HG03342 (cell line): ENCODE measurements at regions not wholly inside any gene's neighbourhood (a gene's known extent, or its start where the extent isn't known, plus 50 kb on each side); places are given as distances from the start of the nearest gene placed in this dataset.
A peak's percentile ranks its signal among the peaks of the same experiment; 100 is the strongest.
"Not testable (repeated sequence)": the region's sequence is repeated elsewhere in the genome, so short reads cannot be mapped to it uniquely, and the experiment has no call there.

ENCODE experiments used
- ATAC-seq: cut with Tn5 transposase; IDR thresholded peaks from one replicate; pipeline ENCODE4 v1.9.1; 2021; ENCODE audit warnings: mild to moderate bottlenecking, moderate library complexity; ENCODE audit not compliant: unreplicated experiment

DNA sequence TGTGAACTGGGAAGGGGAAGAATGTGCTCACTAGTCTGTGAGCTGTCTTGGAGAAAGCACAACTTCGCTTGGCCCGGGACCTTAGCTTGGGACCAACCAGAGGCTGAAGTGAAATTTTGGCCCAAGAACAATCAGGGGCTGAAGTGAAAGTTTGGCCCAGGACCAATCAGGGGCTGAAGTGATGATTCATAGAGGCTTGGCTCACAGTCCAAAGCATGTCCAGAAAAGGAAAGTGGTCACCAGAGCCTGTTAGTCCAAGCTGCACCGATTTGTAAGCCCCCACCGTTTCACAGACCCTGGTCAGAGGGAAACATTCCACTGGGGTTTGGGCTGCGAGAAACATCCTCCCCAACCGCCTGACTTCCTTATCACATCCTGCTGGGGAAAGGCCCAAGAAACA is 763.3 kb downstream of the SPATA31A7 start:
- ATAC-seq, result not testable (repeated sequence)

DNA sequence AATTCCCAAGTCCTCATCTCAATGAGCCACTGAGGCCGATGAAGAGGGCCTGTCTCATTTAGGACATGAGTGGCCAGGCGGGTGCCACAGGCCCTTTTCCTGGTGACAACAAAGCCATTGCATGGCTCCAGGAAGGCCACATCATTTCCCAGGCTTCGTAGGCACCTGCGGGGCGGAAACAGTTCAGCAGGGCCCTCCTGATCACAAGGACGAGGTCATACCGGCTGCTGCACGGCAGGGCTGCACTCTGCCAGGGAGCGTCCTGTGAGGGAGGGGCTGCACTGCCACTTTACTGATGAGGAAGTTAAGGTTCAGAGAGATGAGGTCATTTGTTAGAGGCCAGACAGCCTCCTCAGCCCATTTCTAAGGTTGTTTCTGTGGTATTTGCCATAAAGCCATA is 781.8 kb downstream of the SPATA31A7 start:
- ATAC-seq, result not testable (repeated sequence)

DNA sequence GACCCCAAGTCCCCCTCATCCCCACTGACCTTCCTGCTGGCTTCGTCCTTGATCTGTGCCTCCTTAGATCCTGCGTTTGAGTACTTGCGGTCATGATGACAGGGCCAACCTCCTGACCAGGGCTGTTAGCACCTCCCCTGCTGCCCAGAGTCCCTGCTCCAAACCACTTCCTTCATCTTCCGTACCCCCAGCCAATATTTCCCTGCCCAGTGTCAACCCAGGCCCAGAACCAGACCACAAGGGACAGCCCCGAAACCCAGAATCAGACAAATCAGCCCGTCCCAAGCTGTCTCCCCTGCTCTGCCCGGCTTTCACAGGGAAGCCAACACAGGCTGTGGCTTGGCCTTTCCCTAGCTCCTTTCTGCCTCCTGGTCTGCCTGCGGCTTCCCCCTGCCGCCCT is 784.7 kb downstream of the SPATA31A7 start:
- ATAC-seq, result not testable (repeated sequence)

DNA sequence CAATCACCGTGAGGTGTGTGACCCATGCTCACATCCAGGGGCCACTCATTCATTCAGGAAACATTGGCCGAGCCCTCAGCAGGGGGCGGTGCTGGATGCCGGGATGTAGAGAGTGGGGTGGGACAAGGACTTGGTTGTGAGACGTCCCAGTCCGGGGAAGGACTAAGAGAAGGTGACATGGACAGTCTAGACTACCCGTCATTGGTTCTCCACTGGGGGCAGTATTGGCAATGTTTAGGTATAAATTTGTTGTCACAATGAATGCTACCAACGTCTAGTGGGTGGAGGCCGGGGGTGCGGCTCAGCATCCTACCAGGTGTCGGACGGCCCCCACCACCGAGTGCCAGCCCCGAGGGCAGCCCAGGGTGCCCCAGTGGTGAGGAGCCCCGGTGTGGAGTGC is 786.5 kb downstream of the SPATA31A7 start:
- not testable (repeated sequence) for ATAC-seq

DNA sequence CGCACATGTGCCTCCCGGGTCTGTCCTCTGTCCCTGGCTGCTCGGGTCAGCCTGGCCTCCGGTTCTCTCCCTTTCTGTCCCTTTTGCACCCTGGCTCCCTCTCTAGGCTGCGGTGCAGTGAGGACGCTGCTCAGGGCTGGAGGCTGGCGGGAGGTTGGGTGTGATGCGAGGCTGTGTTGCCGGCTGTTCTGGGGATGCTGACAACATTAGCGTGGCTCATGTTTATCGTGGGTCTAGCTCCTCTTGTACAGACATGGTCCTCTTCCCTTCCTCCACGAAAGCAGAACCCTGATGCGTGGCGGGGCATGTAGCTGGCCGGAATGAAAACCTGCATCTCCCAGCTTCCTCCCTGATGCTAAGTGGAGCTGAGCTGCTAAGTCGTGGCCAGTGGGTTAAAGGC is 792.9 kb downstream of the SPATA31A7 start:
- not testable (repeated sequence) for ATAC-seq

DNA sequence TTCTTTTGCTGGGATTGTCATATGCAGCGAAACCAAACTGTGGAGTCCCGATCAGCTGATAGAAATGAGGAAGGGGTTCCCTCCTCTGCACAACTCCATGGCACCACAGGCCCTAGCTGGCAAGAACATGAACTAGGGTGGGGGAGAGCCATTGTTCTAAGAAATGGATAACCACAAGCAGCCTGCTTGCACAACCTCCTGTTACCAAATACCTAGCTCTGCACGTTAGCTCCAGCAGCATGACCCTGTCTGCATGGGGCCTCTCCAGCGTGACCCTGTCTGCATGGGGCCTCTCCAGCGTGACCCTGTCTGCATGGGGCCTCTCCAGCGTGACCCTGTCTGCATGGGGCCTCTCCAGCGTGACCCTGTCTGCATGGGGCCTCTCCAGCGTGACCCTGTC is 793.6 kb downstream of the SPATA31A7 start:
- not testable (repeated sequence) for ATAC-seq

DNA sequence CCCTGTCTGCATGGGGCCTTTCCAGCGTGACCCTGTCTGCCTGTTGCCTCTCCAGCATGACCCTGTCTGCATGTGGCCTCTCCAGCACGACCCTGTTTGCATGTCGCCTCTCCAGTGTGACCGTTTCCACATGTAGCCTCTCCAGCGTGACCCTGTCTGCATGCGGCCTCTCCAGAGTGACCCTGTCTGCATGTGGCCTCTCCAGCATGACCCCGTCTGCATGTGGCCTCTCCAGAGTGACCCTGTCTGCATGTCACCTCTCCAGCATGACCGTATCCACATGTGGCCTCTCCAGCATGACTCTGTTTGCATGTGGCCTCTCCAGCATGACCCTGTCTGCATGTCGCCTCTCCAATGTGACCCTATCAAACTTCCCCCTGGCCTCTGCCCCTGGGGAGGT is 794.1 kb downstream of the SPATA31A7 start:
- not testable (repeated sequence) for ATAC-seq

DNA sequence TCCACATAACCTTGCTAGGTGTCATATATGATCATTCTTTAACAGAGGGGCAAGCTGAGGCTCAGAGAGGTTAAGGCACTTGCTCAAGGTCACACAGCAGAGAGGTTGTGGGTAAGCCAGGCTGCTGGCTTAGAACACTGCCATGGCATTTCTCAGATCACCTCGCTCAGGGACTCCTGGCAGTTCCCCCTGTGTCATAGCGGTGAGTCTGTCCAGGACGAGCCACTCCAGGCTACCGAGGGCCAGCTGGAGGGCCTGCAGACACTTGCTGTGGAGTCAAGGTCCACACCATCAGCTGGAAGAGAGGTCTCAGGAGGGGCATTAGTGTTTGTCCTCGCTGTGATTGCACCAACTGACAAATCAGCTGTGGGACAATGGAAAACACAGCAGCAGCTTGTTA is 794.7 kb downstream of the SPATA31A7 start:
- not testable (repeated sequence) for ATAC-seq

DNA sequence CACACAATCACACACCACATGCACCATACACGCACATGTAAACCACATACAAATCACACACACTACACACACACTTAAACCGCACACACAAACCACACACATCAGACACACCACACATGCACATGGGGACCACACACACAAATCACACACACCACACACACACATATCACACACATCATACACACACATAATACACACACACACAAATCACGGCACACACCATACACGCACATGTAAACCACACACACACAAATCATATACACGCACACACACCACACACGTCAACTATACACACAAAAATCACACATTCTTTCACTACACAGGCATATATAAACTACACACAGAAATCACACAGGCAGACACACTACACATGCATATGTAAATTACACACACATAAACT is 802.3 kb downstream of the SPATA31A7 start:
- ATAC-seq, result not testable (repeated sequence)

DNA sequence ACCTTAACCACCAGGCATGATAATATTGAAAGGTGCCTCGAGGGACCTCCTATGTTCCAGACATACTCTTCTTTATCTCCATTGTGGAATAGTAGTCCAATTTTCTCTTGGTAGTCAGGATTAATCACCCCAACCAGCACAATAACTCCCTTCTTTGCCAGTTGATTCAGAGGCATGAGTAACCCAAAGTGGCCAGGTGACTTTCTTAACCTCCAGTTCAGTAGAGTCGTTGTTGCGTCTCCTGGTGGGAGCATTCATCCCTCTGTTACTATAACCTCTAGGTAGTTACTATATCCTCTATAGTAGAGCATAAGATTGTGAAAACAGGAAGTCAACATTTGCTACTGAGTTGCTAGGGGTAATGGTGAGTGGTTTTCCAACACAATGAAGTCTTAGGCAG is 842.6 kb downstream of the SPATA31A7 start:
- not testable (repeated sequence) for ATAC-seq

DNA sequence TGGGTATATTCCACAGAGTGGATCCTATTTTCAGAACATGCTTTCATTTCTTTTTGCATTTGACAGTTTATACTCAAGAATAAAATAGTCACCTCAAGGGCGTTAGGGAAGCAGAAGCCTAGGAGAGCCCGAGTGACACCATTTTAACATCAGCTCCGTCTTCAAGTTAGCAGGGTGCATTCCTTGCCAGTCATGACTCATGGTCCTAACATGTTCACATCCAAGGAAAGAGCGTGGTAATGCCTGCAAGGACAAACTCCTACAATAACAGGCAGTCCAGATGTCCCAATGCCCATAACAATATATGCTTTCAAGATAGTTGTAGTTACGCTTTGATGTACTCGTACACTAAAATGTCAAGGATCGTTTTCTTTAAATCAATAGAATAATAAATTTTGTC is 848.4 kb downstream of the SPATA31A7 start:
- ATAC-seq, result not testable (repeated sequence)

DNA sequence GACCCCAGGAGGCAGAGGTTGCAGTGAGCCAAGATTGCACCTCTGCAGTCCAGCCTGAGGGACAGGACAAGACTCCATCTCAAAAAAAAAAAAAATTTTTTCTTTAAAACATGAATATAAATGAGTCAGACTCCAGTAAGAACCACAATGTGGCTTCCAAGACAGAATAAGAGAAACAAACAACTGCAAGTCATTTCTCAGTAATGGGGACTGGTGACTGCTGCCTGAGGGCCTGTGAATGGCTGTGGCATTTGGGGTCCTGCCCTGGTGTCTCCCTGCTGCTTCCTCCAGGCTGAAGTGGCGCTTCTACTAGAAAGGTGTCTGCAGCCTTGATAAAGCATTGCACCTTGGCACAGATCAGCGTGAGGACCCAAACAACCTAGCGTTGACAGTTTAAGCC is 868.3 kb downstream of the SPATA31A7 start:
- ATAC-seq, result not testable (repeated sequence)

DNA sequence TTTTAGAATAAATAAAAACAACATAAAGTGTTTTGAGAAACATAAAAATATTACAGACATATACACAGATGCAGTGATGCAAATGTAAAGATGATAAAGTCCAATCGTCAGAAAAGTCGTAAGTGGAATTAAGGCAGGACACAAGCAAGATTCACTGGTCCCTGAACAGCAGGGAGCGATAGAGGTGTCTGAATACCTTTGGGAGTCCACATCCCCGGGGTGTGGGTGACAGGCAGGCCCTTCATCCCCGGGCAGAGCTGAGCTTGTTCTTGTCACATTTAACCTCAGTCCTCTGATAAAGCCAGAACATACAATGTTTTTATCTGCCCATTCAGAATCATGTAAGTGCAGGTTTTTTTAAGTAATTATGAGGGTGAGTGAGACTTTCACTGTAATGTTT is 881.2 kb downstream of the SPATA31A7 start:
- ATAC-seq, result not testable (repeated sequence)

DNA sequence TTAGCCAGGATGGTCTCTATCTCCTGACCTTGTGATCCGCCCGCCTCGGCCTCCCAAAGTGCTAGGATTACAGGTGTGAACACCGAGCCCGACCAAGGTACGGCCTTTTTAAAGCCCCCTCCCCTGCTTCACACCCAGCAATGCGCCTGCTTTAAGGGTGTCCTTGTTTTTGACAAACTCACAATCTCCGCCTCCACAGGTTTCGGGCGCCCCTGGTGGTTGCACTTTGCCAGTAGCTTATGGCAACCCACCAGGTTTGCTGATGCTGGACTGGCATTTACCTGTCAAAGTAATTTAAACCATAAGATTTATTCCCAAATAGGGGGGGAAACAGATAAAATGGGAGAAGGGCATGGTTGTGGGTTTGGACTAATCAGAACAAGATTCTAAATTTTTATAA is 883.6 kb downstream of the SPATA31A7 start:
- not testable (repeated sequence) for ATAC-seq

DNA sequence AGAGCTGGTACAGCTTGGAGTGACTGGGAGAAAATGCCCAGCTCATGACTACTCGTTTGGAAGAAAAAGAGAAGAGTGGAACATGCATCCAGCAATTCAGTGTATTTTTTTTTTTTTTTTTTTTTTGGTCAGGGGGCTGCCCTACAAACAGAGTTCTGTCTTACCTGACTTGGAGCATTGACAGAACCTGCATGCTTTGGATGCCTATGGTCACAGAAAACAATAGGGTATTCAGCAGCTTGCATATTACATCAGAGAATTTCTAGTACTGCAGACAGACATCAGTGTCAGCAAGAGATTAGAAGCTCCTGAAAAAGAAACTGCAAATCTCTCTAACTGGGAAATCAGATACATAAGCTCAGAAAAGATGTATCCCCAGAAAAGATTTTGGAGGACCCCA is 894.4 kb downstream of the SPATA31A7 start:
- not testable (repeated sequence) for ATAC-seq

DNA sequence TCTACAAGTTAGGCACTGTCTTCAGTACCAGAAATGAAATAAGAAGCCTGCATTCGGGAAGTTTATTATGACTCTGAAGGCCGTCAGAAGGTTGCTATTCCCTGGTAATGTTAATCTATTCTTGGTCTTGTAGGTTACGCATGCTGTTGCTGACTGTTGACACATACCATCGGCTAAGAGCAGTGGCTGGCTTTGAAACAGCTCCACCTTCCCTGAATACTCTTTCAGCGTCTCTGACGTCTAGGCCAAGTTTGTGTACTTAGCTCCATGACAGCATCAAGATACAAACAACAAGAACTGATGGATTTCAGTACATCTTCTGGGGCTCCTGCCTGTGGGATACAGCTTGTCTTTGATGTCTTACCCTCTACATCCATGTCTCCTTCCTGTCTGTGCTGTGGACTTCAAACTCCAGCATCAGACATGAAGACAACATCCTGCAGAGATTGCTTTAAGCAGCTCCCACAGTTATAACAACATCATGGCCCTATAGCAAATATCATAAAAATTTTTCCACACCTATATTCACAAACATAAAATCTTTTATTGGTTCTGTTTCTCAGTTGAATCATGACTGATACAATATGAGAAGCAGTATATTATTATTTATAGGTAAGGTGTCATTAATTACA is 906.0 kb downstream of the SPATA31A7 start:
- not testable (repeated sequence) for ATAC-seq

DNA sequence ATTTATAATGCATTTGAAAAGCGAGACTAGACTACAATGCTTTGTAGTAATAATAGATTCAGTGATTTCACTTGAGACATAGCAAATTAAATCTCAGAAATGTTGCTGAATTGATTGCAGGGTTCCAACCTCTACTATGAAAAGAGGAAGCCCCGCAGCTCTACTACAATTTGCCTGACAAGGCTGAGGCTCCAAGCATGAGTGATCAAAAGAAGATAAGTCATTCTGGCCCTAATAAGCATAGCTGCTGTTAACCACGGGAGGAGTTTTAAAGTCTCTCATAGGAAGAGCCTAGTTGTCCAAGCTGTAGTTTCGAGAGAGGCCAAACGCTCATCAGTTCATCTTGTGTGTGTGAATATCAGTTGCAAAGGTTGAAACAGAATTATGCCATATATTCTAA is 920.6 kb downstream of the SPATA31A7 start:
- peak; percentile 68 for ATAC-seq

DNA sequence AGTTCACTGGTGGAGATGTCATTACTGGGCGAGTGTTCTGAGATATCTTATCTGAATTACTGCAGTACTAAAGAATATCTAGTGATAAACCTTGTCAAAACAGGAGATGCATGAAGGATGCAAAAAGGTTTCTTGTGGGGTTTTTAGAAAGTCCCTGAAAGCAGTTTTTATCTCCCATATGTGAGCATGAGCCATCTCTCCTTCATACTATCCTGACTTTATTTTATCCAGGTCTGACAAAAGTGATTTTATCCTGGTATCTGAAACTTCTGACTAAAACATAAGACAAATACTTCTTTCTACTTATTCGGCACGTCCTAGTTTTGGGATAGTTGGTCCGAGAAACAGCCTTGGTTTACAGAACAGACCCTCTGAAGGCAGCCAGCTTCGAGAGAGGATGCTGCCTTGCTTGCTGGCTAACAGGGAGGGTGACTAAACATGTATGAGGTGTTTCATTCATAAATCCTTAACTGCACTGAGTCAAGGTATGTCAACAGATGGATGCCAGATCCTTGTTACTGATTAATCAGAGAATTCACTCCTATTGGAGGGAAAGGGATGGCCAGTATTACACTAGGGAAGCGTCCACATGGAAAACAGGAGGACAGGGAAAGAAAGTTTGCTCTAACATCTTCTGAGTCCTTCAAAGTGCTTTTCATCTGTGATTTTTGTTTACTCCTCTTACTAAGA is 927.3 kb downstream of the SPATA31A7 start:
- not testable (repeated sequence) for ATAC-seq

DNA sequence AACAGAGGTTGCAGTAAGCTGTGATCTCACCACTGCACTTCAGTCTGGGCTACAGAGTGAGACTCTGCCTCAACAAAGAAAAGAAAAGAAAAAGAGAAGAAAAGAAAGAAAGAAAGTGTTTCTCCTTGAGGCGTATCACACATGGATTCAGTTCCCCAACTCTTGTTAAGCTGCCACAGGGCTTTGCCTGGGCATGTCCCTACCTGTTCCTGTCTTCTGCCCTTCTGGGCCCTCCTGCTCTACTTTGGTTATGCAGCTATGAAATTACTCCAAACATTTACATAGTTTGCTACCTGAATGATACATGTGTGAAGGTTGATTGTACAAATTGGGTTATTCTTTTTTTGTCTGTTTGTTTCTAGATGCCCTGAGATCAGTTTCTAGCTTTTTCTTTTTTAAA is 929.8 kb downstream of the SPATA31A7 start:
- ATAC-seq, result not testable (repeated sequence)

DNA sequence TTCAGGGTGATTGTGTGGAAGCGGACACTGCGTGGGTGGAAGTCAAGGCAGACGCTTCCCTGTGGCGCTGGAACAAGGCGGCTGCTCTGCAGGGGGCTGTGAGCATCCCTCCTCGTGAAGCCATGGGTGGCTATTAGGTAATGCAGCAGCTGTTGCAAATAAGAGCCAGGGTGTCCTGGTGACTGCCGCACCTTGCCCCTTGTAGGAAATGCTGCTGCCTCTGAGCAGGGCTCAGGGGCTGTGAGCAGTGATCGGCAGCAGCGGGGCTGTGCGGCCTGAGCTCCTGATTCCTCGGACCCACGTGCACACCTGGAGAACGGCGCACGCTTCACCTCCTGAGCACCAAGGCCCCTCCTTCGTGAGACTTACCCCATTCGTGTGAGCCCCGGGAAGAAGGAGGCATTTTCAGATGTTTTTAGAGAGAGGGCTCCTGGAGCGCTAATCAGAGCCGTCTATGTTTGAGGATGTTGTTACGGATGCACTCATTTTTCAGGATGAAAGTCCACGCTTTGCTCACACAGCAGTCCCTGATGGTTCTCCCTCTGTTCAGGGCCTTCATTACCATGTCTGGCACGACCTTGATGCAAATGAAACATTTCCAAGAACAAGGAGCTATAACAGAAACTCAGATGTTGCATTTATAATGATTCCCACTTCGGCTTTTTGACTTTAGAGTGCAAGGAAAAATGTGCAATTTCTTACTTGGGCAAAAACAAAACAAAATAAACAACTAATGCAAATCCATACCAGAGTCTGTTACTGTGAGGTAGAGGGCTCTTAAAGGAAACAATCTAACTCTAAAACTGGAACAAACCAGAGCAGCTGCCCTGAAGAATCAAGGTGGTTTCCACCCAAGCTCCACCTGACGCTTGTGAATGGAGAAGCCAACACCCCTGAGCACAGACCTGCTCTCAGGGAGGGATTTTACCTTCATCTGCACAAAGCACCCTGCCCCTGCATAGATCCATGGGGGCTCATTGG is 936.1 kb downstream of the SPATA31A7 start:
- not testable (repeated sequence) for ATAC-seq

DNA sequence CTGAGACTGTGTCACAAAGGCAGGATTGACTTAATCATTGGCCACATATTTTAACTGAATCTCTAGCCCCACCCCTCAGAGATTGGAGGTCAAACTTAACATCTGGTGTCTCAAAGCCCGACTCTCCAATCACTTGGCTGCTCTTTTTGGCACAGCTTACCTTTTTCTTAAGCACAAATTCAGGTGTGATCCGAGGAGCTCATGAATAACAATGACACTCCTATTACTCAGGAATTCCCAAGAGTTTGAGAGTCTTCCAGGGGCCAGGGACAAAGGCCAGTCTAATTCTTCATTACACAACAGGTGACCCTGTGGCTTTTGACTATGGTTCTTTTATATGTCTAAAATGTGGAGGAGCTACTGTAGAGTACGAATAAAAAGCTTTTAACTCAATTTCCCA is 945.2 kb downstream of the SPATA31A7 start:
- ATAC-seq, result not testable (repeated sequence)
